IPS-20b (cell line): ENCODE measurements at regions not wholly inside any gene's neighbourhood (a gene's known extent, or its start where the extent isn't known, plus 50 kb on each side); places are given as distances from the start of the nearest gene placed in this dataset.
A peak's percentile ranks its signal among the peaks of the same experiment; 100 is the strongest.

ENCODE experiments used
- H3K27ac ChIP-seq: one replicate; pipeline ENCODE4 v1.5.1; 2013; ENCODE audit warnings: low read length
- H3K27me3 ChIP-seq: 2 replicates; pipeline ENCODE4 v1.6.1; 2013; ENCODE audit warnings: mild to moderate bottlenecking, low read length, inconsistent platforms; ENCODE audit not compliant: insufficient read depth
- H3K36me3 ChIP-seq: 2 replicates; pipeline ENCODE4 v1.6.1; 2013; ENCODE audit warnings: low read depth, mild to moderate bottlenecking, inconsistent platforms, low read length, moderate library complexity; ENCODE audit not compliant: insufficient read depth
- H3K4me1 ChIP-seq: 2 replicates; pipeline ENCODE4 v1.6.1; 2013; ENCODE audit warnings: mild to moderate bottlenecking, control low read depth, inconsistent platforms, low read length, moderate library complexity; ENCODE audit not compliant: insufficient read depth
- H3K4me3 ChIP-seq: 2 replicates; pipeline ENCODE4 v1.5.1; 2013; ENCODE audit warnings: mild to moderate bottlenecking, low read length, inconsistent platforms
- H3K9ac ChIP-seq: 2 replicates; pipeline ENCODE4 v1.6.1; 2013; ENCODE audit warnings: low read depth, mild to moderate bottlenecking, inconsistent platforms, low read length, moderate library complexity
- H3K9me3 ChIP-seq: 2 replicates; pipeline ENCODE4 v1.6.1; 2013; ENCODE audit warnings: mild to moderate bottlenecking, low read depth, low read length, inconsistent platforms; ENCODE audit not compliant: insufficient read depth

DNA sequence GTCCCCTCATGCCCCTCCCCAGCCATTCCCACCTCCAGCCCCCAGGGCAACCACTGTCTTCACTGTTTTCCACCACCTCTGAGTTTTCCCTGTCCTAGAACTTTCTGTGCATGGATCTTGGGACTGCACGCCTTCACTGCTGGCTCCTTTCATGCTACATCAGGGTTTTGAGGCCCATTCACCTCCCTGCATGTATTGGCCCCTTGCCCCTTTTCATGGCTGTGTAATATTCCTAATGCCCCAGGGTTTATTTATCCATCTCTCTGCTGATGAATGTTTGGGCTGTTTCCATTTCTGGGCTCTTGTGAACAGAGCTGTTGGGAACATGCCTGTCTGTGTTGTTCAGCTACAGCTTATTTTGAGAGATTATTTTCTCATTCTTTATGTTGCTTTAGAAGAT is 205.0 kb downstream of the RBFOX3 start:
- Histone ChIP-seq H3K27ac (no peak overlapping the region), H3K4me3 (no peak overlapping the region), H3K27me3 (peaks cover 23% of the 10 kb centered on the region), H3K9ac (no peak overlapping the region), H3K9me3 (no peaks in the 10 kb centered on the region), H3K36me3 (no peaks in the 10 kb centered on the region), H3K4me1 (no peaks in the 10 kb centered on the region)

DNA sequence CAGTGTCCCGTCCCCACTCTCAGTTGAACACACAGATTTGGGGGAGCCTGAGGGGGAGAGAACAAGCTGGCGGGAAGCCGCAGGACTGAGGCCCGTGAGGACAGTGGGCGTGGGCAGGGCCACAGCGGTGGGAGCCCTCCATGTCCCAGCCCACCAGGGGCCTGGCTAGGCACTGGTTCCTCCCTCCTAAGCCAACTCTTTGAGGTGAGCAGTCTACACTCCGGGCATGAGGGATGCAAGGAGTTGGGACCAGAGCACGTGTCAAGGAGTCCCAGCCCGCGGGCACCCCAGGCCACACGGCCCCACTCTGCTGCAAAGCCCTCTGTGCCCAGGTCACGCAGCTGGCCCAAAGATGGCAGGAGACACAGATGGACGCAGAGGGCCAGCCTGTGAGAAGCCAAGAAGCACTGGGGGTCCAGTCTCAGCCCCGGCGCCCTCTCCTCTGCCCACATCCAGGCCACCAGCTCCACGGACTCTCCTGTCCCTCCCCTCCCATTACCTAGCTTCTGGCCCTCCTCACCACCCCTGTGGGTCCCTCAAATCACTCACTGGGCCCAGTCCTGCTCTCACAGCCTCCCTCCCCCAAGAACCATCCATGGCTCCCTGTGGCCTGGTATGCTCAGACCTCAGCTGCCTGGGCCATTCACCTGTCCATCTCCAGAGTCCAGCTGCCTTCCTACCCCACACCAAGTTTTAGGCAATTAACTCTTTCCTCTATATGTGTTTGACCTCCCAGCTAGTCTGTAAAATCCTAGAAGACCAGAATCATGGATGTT is 206.5 kb downstream of the RBFOX3 start:
- peaks cover 38% of the 10 kb centered on the region for H3K27me3 ChIP-seq
- no peaks in the 10 kb centered on the region for H3K36me3 ChIP-seq
- no peaks in the 10 kb centered on the region for H3K9me3 ChIP-seq
- H3K4me3 ChIP-seq, result no peak overlapping the region
- no peak overlapping the region for H3K27ac ChIP-seq
- no peak overlapping the region for H3K9ac ChIP-seq
- no peaks in the 10 kb centered on the region for H3K4me1 ChIP-seq

DNA sequence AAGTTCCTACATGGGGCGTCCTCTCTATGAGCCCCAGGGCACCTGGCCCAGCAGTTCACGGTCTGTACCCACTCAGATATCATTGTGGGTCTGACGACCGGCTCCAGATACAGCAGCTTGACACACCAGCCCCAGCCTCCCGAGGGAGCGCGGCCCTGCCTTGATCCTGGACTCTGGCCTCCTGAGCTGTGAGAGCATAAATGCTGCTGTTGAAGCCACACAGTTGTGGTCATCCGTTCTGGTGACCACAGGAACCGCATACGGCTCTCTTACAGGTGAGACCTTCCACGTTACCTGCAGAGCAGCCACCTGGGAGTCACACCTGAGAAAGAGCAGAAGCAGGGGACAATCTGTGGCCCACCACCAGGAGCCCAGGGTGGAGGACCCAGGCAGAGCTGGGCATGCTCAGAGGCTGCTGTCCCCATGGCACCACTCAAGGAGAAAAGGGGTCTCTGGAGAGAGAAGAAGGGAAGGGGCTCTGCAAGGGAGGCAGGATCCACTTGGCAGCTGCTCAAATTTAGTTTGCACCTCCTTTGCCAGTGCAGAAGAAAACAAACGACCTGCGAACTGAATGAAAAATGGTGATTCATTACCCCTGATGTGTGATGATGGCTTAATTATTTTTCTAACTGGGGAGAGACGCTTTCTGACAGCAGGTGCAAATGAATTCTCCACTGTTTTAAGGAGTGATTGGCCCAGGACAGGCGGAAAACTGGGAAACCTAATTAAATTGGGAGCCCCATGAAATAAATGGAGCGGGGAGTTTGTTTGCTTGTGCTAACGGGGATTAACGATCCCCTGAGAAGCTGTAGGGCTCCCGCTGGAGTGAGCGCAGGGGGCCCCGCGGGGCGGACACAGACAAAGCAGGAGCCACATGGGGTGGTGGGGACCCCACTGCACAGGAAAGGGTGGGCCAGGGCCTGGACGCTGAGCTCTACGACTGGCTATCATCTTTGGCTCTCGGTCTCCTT is 208.9 kb downstream of the RBFOX3 start:
- Histone ChIP-seq H3K27me3 (peaks cover 45% of the 10 kb centered on the region), H3K4me3 (peak overlapping the region; percentile 62), H3K27ac (no peak overlapping the region)

GRCh38 chr17:79400989-79401703 is 209.7 kb downstream of the RBFOX3 start:
- no peak overlapping the region for H3K9ac ChIP-seq
- H3K27me3 ChIP-seq, result peaks cover 45% of the 10 kb centered on the region
- no peaks in the 10 kb centered on the region for H3K9me3 ChIP-seq
- H3K27ac ChIP-seq, result no peak overlapping the region
- no peaks in the 10 kb centered on the region for H3K36me3 ChIP-seq
- peak overlapping the region; percentile 62 for H3K4me3 ChIP-seq
- no peaks in the 10 kb centered on the region for H3K4me1 ChIP-seq

More for the DNA sequence above, 208.9 kb downstream of the RBFOX3 start:
- H3K9ac ChIP-seq, result no peak overlapping the region
- H3K36me3 ChIP-seq, result no peaks in the 10 kb centered on the region
- H3K9me3 ChIP-seq, result no peaks in the 10 kb centered on the region
- no peaks in the 10 kb centered on the region for H3K4me1 ChIP-seq

DNA sequence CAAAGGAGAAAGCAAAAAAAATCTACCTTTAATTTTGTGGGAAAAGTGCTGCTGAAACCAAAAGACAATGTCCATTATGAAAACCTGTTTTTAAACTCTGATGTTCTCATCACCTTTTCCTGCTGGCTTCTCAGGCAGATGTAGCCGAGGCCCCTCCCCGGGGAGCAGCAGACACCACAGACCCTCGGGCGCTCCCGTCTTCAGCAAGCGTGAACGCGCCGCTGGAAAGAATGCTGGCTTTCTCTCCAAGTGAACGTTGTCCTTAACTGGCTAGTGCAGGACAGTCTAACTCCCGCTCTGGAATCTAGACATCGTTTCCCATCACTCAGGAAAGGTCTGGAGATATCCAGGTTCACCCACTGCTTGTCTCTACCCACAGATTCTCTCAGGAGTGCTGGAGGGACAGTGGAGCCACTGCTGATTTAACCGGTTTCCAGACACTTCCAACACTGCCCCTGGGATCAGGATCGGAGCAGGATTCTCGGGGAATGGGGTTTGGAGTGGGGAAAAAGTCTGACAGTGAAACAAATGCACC is 211.2 kb downstream of the RBFOX3 start:
- H3K27ac ChIP-seq, result no peak overlapping the region
- H3K27me3 ChIP-seq, result peaks cover 45% of the 10 kb centered on the region
- H3K9ac ChIP-seq, result no peak overlapping the region
- no peaks in the 10 kb centered on the region for H3K9me3 ChIP-seq
- no peaks in the 10 kb centered on the region for H3K36me3 ChIP-seq
- no peaks in the 10 kb centered on the region for H3K4me1 ChIP-seq
- no peak overlapping the region for H3K4me3 ChIP-seq

DNA sequence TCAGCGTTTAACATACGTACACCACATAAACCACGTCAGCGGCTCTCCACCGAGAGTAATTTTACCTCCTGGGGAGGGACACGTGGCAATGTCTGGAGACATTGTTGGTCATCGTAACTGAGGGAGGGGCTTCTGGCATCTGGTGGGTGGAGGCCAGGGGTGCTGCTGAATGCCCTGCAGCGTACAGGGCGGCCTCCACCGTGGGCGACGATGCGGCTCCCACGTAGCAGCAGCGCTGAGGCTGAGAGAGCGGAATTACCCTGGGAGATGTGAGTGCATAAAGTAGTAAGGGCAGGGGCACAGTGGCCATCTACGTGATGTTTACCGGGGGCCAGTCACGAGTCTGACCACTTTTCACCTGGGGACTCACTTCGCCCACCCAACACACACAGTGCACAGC is 212.4 kb downstream of the RBFOX3 start:
- Histone ChIP-seq H3K4me3 (no peak overlapping the region), H3K27ac (no peak overlapping the region), H3K27me3 (peaks cover 50% of the 10 kb centered on the region), H3K9ac (no peak overlapping the region), H3K36me3 (no peaks in the 10 kb centered on the region), H3K9me3 (no peaks in the 10 kb centered on the region), H3K4me1 (no peaks in the 10 kb centered on the region)

DNA sequence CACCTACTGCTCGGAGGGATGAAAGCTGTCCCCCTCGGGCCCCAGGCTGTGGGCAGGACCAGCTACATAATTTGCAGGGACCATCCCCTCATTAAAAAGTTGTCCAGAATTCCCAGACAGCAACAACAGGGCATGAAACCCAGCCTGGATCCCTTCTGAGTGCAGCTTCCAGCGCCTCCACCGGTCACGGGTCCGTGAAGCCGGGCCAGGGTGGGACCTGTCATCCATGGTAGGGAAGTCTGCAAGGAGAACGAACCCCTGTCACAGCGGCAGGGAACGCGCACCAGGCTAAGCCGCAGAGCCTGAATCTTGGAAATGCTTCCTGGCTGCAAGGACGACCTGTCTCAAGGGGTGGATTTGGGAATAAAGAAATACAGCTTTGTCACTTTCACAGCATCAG is 214.2 kb downstream of the RBFOX3 start:
- no peak overlapping the region for H3K9ac ChIP-seq

GRCh38 chr17:79395545-79395944 is 215.3 kb downstream of the RBFOX3 start:
- Histone ChIP-seq H3K27ac (no peak overlapping the region), H3K9me3 (0 out of 2 replicates have a peak, but pooled peaks cover 3% of the 10 kb centered on the region), H3K36me3 (no peaks in the 10 kb centered on the region), H3K4me3 (no peak overlapping the region), H3K27me3 (peaks cover 47% of the 10 kb centered on the region), H3K9ac (no peak overlapping the region; the same call in 1 of the 2 replicates), H3K4me1 (no peaks in the 10 kb centered on the region)

More for the DNA sequence above, 214.2 kb downstream of the RBFOX3 start:
- Histone ChIP-seq H3K27me3 (peaks cover 48% of the 10 kb centered on the region), H3K27ac (no peak overlapping the region), H3K4me3 (no peak overlapping the region), H3K4me1 (no peaks in the 10 kb centered on the region), H3K36me3 (no peaks in the 10 kb centered on the region), H3K9me3 (0 out of 2 replicates have a peak, but pooled peaks cover 3% of the 10 kb centered on the region)

- Histone ChIP-seq H3K4me3 (no peak overlapping the region), H3K36me3 (no peaks in the 10 kb centered on the region), H3K4me1 (no peaks in the 10 kb centered on the region), H3K27me3 (peaks cover 43% of the 10 kb centered on the region), H3K9ac (no peak overlapping the region), H3K9me3 (0 out of 2 replicates have a peak, but pooled peaks cover 3% of the 10 kb centered on the region), H3K27ac (no peak overlapping the region)
These were observed 215.8 kb downstream of the RBFOX3 start for GRCh38 chr17:79395066-79395465.

GRCh38 chr17:79393358-79394052 is 217.3 kb downstream of the RBFOX3 start:
- Histone ChIP-seq H3K4me3 (no peak overlapping the region), H3K36me3 (no peaks in the 10 kb centered on the region), H3K27me3 (peaks cover 28% of the 10 kb centered on the region), H3K4me1 (no peaks in the 10 kb centered on the region), H3K27ac (no peak overlapping the region), H3K9me3 (0 out of 2 replicates have a peak, but pooled peaks cover 3% of the 10 kb centered on the region), H3K9ac (no peak overlapping the region)
